ENCODE measurements at regions not wholly inside any gene's neighbourhood (a gene's known extent, or its start where the extent isn't known, plus 50 kb on each side); places are given as distances from the start of the nearest gene placed in this dataset.

DNA sequence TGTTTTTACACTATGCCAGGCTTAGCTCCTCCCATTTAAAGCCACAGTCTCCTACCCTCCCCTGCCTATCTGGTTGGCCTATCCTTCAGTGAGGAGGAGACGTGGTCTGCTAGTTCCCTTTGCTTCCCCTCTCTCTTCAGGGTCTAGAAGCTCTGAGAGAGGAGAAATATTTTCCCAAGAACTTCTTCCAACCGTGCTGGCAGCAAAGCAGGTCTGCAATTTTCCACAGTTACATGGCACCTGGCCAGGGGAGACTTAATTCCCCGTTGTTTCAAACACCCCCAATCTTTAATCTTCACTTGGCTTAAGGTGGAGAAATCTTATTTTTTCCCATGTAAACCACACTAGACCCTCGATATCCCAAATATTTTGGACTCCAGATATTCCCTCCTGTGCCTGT, 149.5 kb upstream of the MCTP2 start:
- Histone ChIP-seq H3K4me1 (peaks cover 3% of the 10 kb centered on the region), H3K36me3 (ENCODE audit: low read depth, missing control alignments) (no peaks in the 10 kb centered on the region), H3K4me3 (no peak overlapping the region), H3K9me3 (no peaks in the 10 kb centered on the region), H3K27me3 (no peaks in the 10 kb centered on the region), H3K27ac (no peak overlapping the region)
- 32 to 41% methylated on average over 4 of the region's 4 CpGs for WGBS, 2 donors
- intact Hi-C loops (cut with DNase I; ENCODE audit: low total_unique reads), result no loop called here
- no peak for TF ChIP-seq POLR2A (IDR thresholded peaks at IDR 0.05)
- TF ChIP-seq, protein P1, sequence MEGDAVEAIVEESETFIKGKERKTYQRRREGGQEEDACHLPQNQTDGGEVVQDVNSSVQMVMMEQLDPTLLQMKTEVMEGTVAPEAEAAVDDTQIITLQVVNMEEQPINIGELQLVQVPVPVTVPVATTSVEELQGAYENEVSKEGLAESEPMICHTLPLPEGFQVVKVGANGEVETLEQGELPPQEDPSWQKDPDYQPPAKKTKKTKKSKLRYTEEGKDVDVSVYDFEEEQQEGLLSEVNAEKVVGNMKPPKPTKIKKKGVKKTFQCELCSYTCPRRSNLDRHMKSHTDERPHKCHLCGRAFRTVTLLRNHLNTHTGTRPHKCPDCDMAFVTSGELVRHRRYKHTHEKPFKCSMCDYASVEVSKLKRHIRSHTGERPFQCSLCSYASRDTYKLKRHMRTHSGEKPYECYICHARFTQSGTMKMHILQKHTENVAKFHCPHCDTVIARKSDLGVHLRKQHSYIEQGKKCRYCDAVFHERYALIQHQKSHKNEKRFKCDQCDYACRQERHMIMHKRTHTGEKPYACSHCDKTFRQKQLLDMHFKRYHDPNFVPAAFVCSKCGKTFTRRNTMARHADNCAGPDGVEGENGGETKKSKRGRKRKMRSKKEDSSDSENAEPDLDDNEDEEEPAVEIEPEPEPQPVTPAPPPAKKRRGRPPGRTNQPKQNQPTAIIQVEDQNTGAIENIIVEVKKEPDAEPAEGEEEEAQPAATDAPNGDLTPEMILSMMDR (IDR thresholded peaks at IDR 0.05), result no peak
- no peak for DNase-seq

DNA sequence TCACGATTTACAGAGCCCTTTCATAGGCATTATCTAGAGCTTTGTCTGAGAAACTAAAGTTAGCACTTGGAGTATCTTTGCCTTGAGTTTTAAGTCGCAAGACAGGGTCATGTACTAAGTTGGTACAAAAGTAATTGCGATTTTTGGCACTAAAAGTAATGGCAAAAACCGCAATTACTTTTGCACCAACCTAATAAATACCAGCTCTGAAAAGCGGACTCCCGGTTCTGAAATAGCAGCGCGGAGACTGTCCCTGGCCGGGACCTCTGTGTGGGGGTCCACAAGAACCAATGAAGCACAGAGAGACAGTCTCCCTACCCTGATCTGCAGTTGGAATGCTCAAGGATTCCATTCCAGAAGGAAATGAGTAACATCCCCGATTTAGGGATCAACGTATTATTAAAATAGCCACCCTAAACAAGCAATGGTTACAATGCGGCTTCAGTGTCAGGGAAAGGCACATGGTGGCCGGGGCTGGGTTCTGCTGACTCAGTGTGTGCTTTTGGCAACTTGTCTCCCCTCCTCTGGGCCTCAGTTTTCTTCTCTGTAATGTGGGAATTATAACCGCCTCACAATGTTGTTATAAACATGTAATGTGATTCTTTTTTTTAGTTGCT, 150.3 kb upstream of the MCTP2 start:
- Histone ChIP-seq H3K27me3 (no peaks in the 10 kb centered on the region), H3K36me3 (ENCODE audit: low read depth, missing control alignments) (no peaks in the 10 kb centered on the region), H3K27ac (no peak overlapping the region), H3K4me3 (no peak overlapping the region), H3K4me1 (peaks cover 3% of the 10 kb centered on the region), H3K9me3 (no peaks in the 10 kb centered on the region)
- no peak for DNase-seq
- whole genome bisulfite sequencing, 2 donors, result 63 to 71% methylated on average over 14 of the region's 14 CpGs
- TF ChIP-seq, protein P1 (IDR thresholded peaks at IDR 0.05), result no peak
- no peak for TF ChIP-seq POLR2A (IDR thresholded peaks at IDR 0.05)
- intact Hi-C loops (cut with DNase I; ENCODE audit: low total_unique reads), result no loop called here

DNA sequence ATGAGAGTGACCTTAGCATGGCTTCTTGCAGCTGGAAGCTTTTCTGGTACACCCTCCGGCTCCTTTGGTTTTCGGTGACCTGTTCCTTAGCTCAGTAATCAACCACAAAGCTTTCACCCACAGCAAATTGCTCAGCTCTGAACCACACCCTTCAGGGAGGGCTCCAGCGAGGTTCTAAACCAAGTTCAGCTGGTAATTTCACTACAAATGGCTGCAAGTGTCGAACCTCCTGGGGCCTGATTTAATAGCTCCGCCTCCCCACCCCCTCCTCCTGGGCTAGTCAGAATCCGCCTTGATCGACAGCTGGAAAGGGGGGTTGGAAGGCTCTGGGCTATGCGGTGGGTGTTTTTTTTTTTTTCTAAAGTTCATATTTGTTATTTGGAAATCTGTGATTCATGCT, 150.9 kb upstream of the MCTP2 start:
- H3K4me1 ChIP-seq, result peaks cover 3% of the 10 kb centered on the region
- H3K27me3 ChIP-seq, result no peaks in the 10 kb centered on the region
- H3K27ac ChIP-seq, result no peak overlapping the region
- no peak for TF ChIP-seq POLR2A (IDR thresholded peaks at IDR 0.05)
- TF ChIP-seq, protein P1 (IDR thresholded peaks at IDR 0.05), result no peak
- H3K36me3 ChIP-seq (ENCODE audit: low read depth, missing control alignments), result no peaks in the 10 kb centered on the region
- no peaks in the 10 kb centered on the region for H3K9me3 ChIP-seq
- no peak overlapping the region for H3K4me3 ChIP-seq
- 52 to 54% methylated on average over 8 of the region's 8 CpGs for WGBS, 2 donors
- DNase-seq, result no peak
- intact Hi-C loops (cut with DNase I; ENCODE audit: low total_unique reads), result no loop called here

DNA sequence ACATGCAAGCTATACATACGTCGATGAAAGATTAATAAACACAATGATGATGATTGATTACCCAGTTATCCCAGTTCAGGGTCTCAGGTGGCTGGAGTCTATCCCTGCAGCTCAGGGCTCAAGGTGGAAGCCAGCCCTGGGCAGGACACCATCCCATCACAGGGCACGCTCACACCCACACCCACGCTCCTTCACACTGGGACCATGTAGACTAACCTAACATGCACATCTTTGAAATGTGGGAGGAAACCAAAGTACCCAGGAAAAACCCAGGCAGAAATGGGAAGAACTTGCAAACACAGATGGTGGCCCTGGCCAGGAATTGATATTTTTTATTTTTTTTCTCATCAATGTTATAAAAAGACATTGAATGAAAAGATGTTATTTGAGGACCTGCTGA, 151.4 kb upstream of the MCTP2 start:
- Histone ChIP-seq H3K4me1 (peaks cover 3% of the 10 kb centered on the region), H3K9me3 (no peaks in the 10 kb centered on the region), H3K27ac (no peak overlapping the region), H3K4me3 (no peak overlapping the region), H3K27me3 (no peaks in the 10 kb centered on the region), H3K36me3 (ENCODE audit: low read depth, missing control alignments) (no peaks in the 10 kb centered on the region)
- intact Hi-C loops (cut with DNase I; ENCODE audit: low total_unique reads), result no loop called here
- 92 to 95% methylated on average over 4 of the region's 4 CpGs for WGBS, 2 donors
- no peak for DNase-seq
- TF ChIP-seq, protein P1 (IDR thresholded peaks at IDR 0.05), result no peak
- no peak for TF ChIP-seq POLR2A (IDR thresholded peaks at IDR 0.05)

DNA sequence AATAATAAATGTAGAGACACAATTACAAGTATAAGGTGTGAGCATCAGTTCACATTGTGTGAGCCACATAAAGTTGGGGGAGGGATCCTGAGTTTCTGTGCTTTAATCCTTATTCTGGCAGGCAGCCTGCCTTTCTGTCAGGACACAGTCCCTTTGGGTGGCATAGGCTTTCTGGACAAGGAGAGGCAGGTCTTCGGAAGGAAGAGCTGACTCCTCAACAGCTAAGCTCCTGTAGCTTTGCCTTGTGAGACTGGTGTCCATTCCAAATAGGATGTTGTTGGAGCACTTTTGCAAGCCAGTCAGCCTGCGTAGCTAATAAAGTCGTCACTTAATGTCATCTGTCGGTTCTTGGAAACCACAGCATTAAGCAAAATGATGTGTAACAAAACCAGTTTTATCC, 151.9 kb upstream of the MCTP2 start:
- TF ChIP-seq, protein P1 (IDR thresholded peaks at IDR 0.05), result no peak
- no peak for TF ChIP-seq POLR2A (IDR thresholded peaks at IDR 0.05)
- Histone ChIP-seq H3K4me3 (no peak overlapping the region), H3K36me3 (ENCODE audit: low read depth, missing control alignments) (no peaks in the 10 kb centered on the region), H3K27ac (no peak overlapping the region), H3K9me3 (no peaks in the 10 kb centered on the region), H3K4me1 (peaks cover 3% of the 10 kb centered on the region), H3K27me3 (no peaks in the 10 kb centered on the region)
- no peak for DNase-seq
- intact Hi-C loops (cut with DNase I; ENCODE audit: low total_unique reads), result no loop called here
- WGBS, 2 donors, result 93 to 97% methylated on average over 4 of the region's 4 CpGs

Measured in testis (tissue), 2 donors.